GM12892 (cell line): ENCODE measurements at regions not wholly inside any gene's neighbourhood (a gene's known extent, or its start where the extent isn't known, plus 50 kb on each side); places are given as distances from the start of the nearest gene placed in this dataset.

ENCODE experiments used
- DNase-seq: peaks from one replicate; pipeline ENCODE4 v3.0.0; 2011; ENCODE audit not compliant: insufficient read length
- FAIRE-seq: peaks from 2 replicates; lab custom pipeline; 2011; peaks lifted over from hg19 to GRCh38; lab: Jason Lieb, UNC
- POLR2A ChIP-seq: IDR thresholded peaks from 2 replicates; pipeline ENCODE4 v1.6.1; 2011; ENCODE audit warnings: low read depth, low read length, control low read depth
- POLR2AphosphoS5 ChIP-seq: IDR thresholded peaks from 2 replicates; pipeline ENCODE4 v1.6.1; 2011; ENCODE audit warnings: low read depth, low read length, control low read depth
- TAF1 ChIP-seq: IDR thresholded peaks from 2 replicates; pipeline ENCODE4 v1.6.1; 2011; ENCODE audit warnings: low read depth, mild to moderate bottlenecking, control low read depth, low read length, borderline replicate concordance

- no peak for FAIRE-seq
- TF ChIP-seq TAF1 (no peak), POLR2AphosphoS5 (no peak), POLR2A (no peak)
- no peak for DNase-seq
Measured at GRCh38 chr22:48690583-48691317, 1136.9 kb downstream of the BRD1 start.

- TF ChIP-seq TAF1 (no peak), POLR2AphosphoS5 (no peak), POLR2A (no peak)
- FAIRE-seq: no peak
- DNase-seq: no peak
Measured at GRCh38 chr22:48689206-48689605, 1138.5 kb downstream of the BRD1 start.

- FAIRE-seq (no peak), DNase-seq (no peak)
- TF ChIP-seq TAF1 (no peak), POLR2AphosphoS5 (no peak), POLR2A (no peak)
Measured at GRCh38 chr22:48688366-48688765, 1139.3 kb downstream of the BRD1 start.

- no peak for FAIRE-seq
Measured at GRCh38 chr22:48687606-48688005, 1140.1 kb downstream of the BRD1 start.

GRCh38 chr22:48686694-48687302 is 1140.9 kb downstream of the BRD1 start:
- DNase-seq (no peak), FAIRE-seq (no peak)
- TF ChIP-seq POLR2AphosphoS5: no peak
- no peak for TF ChIP-seq TAF1
- no peak for TF ChIP-seq POLR2A

More at GRCh38 chr22:48687606-48688005, 1140.1 kb downstream of the BRD1 start:
- TF ChIP-seq POLR2AphosphoS5: no peak
- TF ChIP-seq POLR2A: no peak
- DNase-seq: no peak

GRCh38 chr22:48685767-48686166 is 1141.9 kb downstream of the BRD1 start:
- DNase-seq: no peak
- TF ChIP-seq POLR2A: no peak
- no peak for FAIRE-seq

GRCh38 chr22:48683640-48684039 is 1144.0 kb downstream of the BRD1 start:
- no peak for TF ChIP-seq POLR2A
- TF ChIP-seq POLR2AphosphoS5: no peak
- no peak for TF ChIP-seq TAF1
- DNase-seq: no peak
- no peak for FAIRE-seq

GRCh38 chr22:48682504-48682903 is 1145.2 kb downstream of the BRD1 start:
- DNase-seq (no peak), FAIRE-seq (no peak)
- TF ChIP-seq POLR2AphosphoS5 (no peak), TAF1 (no peak), POLR2A (no peak)

GRCh38 chr22:48680601-48681000 is 1147.1 kb downstream of the BRD1 start:
- TF ChIP-seq POLR2AphosphoS5: no peak
- no peak for TF ChIP-seq TAF1
- TF ChIP-seq POLR2A: no peak
- FAIRE-seq: no peak

GRCh38 chr22:48679656-48680555 is 1147.8 kb downstream of the BRD1 start:
- TF ChIP-seq TAF1: no peak
- no peak for TF ChIP-seq POLR2A
- no peak for TF ChIP-seq POLR2AphosphoS5
- DNase-seq (no peak), FAIRE-seq (no peak)

More at GRCh38 chr22:48680601-48681000, 1147.1 kb downstream of the BRD1 start:
- no peak for DNase-seq

- FAIRE-seq (no peak), DNase-seq (no peak)
- no peak for TF ChIP-seq POLR2AphosphoS5
- TF ChIP-seq TAF1: no peak
- TF ChIP-seq POLR2A: no peak
Measured at GRCh38 chr22:48678171-48679135, 1149.2 kb downstream of the BRD1 start.

- TF ChIP-seq TAF1 (no peak), POLR2A (no peak), POLR2AphosphoS5 (no peak)
- DNase-seq (no peak), FAIRE-seq (no peak)
Measured at GRCh38 chr22:48677621-48678020, 1150.1 kb downstream of the BRD1 start.
